ENCODE measurements at regions not wholly inside any gene's neighbourhood (a gene's known extent, or its start where the extent isn't known, plus 50 kb on each side); places are given as distances from the start of the nearest gene placed in this dataset.

DNA sequence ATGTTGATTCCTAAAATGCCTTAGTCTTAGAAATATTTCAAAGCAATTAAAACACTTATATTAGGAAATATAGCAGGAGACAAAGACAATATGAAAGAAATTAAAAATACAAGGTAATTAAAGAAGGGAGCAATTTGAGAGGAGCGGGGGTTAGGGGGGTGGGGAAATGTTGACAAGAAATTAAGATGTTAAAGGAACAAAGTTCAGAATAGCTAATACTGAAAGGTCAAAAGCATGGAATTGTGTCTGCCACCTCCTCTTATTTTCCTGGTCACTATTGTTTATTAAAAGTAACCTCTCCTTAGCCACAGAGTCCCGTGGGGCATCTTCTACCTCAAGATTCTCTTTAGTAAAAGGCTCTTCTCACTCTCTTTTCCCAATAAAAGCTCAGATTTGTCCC is 244.1 kb downstream of the MREG start:
- no peak for DNase-seq (ENCODE audit: low spot score)

DNA sequence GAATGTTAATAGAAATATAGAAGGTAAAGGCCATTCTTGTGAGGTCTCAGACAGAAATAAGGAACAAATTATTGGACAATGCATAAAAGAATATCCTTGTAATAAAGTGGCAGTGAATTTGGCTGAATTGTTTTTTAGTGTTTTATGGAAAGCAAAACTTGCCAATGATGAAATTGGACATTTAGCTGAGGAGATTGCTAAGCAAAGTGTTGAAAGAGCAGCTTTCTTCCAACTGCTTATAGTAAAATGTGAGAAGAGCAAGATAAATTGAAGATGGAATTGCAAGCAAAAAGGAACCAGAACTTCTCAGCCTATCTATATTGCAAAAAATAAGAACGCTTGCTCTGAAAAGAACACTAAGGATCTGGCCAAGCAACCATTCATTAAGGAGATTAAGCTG is 245.7 kb downstream of the MREG start:
- no peak for DNase-seq (ENCODE audit: low spot score)

DNA sequence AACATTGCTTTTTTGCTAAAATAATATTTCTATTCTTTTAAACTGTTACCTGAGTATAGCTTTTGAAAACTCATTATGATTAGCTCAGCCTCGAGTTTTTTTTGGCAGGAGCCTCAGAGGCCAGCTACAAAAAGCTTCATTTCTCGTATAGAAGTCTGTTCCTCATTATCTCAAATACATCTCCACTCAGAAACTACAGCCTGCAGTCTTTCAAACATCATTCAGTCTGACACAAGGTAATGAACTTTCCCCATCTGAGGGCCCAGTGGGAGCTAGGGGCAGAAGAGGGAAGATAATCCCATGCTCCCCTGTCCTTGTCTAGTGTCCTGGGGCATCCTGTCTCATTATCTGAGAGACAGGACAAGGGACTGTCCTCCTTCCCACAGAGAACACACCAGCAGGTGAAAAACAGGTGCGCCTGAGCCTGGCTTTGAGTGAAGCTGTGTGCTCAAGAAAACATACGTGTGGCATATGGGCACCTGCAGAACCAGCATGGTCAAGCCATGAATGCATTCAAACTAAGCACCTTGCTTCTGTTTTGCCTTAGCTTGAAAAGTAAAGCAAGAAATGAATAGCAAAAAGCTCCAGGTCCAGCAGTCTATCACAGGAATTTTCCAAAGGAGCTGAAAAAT is 247.5 kb downstream of the MREG start:
- no peak for DNase-seq (ENCODE audit: low spot score)

DNA sequence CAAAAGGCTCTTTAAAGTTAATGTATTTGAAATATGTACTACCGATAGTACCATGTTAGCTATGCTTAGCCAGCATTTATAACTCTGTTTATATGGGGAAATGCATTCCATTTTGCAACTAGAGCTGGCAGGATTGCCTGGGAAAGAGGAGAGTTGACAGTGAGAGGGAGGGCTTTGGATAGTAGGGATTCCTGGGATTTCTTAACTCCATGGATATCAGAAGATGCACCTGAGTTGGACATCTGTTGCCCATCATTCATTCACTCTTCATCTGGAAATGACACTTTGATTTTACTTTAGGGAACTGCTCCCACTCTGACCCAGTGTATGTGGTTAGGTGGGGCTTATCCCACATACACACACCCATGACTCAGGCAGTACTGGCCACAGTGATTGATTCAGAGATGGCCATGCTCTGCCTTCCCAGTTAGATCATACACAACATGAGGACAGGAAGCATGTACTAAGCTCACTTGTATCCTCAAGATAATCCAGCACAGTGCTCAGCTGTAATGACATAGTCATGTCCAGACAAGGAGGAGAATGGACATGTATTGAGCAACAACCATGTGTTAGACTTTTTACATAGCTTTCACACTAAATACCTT is 248.8 kb downstream of the MREG start:
- no peak for DNase-seq (ENCODE audit: low spot score)

DNA sequence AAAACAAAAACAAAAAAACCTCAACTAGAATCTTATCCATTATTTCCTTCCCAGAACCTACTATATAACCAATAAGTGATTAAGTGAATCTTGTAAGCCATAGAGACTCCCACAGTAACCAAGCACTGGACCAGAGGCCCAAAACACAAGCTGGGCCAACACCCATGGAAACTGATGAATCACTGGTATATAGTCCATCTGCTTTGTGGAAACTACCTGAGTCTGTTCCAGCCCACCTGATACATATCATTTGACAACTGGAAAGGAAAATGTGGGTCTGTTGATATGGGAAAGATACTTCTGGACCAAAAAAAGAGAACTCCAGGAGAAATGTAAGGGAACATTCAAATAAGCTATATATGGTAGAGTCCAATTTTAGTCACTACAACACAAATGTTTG is 252.8 kb downstream of the MREG start:
- DNase-seq (ENCODE audit: low spot score), result no peak

DNA sequence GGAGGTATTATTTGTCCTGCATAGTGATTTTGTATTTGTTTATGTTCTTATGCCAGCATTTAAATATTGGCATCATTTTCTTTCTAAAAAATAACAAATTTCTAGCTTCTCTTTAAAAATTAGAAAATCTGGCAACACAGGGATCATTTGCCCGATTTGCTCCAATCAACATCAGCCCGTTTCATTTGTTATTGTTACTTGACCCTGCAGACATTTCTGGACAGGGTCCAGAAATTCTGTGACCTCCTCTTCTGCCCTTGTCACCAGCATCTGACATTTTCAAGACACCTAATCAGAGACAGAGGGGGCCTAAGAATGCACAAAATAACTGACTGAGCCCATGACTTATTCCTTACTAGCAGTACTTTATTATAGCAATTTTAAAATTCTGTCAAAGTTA is 253.3 kb downstream of the MREG start:
- DNase-seq (ENCODE audit: low spot score), result no peak

DNA sequence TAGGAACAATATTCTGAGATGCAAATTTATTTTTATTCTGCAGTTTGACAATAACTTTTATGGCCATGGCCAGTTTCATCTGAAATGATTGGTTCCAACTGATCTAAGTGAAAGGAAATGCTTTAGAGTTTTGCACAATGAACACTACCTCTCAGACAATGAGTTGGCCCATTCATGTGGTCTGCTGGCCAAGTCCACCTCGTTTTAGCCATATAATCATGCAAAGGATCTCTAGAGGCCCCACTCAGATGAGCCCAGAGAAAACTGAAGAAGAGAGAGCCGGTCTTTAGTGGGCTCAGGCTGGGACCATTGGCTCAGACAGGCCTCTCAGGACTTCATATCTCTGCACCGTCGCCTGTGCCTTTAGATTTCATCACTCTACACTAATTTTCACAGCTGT is 254.7 kb downstream of the MREG start:
- DNase-seq (ENCODE audit: low spot score), result no peak

DNA sequence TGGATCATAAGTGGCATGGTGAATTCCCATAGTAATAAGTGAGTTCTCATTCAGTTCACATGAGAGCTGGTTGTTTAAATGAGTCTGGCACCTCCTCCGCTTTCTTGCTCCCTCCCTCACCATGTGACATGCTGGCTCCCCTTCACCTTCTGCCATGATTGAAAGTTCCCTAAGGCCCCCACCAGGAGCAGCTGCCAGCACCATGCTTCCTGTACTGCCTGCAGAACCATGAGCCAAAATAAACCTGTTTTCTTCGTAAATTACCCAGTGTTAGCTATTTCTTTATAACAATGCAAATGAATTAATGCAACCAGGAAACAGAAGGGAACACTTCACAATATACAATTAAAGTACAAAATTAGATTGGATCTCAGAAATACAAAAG is 257.0 kb downstream of the MREG start:
- no peak for DNase-seq (ENCODE audit: low spot score)

DNA sequence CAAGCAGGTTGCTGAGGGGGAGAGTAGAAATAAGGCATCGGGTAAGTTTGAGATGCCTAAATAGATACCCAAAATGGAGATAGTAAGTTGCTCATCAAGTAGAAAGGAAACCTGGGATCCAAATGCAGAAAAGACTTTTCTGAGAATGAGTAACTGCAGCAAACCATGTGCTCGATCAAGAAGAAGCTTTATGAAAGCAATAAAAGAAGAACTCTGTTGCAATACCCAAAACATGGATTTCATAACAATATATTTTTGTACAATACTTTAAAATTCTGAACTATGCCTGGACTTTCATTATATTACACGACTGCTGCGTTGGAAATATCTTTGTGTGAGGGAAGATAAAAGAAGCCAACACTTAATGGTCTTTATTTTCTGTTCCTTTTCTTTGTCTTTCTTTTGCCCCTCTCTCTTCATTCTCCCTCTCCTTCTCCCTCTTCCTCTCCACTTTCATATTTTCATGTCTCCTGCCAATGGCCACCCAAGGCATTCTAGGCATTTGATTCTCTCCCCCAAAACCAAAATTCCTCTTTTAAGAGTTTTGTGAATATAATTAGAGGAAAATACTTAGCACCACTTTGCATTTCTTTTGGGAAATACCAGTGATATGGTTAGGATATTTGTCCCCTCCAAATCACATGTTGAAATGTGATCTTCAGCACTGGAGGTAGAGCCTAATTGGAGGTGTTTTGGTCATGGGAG is 257.6 kb downstream of the MREG start:
- no peak for DNase-seq (ENCODE audit: low spot score)

DNA sequence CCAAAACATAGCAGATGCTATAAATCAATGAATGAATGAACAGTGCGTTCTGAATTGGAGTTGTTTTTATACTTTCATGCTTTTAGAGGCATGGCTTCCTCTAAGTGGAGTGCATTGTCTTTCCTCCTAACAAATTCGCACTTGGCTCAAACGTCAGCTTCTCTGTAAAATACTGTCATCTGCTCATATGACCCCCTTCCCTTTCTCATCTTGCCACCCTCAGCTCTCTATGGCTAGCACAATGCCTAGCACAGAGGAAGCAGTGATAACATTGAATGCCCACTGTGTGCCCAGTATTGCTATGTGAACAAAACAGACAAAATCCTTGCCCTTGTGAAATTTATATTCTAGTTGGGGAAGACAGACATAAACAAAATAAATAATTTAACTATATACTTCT is 258.8 kb downstream of the MREG start:
- no peak for DNase-seq (ENCODE audit: low spot score)

DNA sequence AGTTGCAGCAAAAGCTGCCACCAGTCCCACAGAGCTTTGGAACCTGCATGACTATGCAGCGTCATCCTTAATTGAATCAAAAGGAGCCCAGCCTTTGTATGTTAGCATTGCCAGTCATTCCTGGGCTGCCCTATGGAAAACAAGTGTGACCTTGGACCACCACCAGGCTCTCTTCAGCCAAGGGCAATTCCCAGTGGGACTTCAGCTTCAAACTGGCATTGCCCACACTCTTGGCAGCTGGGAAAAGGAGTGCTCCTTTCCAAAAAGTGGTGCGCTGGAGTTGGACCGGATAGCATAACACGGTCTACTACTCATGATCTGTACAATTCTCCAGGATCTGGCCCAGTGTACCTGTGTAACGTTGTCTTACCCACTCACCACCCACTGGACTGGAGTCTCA is 259.5 kb downstream of the MREG start:
- no peak for DNase-seq (ENCODE audit: low spot score)

DNA sequence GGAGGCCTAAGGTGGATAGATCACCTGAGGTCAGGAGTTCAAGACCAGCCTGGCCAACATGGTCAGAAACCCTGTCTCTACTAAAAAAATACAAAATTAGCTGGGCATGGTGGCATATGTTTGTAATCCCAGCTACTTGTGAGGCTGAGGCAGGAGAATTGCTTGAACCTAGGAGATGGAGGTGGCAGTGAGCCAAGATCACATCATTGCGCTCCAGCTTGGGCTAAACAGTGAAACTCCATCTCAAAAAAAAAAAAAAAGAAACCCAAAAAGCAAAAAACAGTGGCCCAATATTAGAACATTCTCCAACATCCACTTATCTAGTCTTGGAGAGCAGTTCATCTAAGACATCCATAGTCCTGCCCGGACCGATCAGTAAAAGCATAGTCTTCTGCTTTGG is 260.4 kb downstream of the MREG start:
- DNase-seq (ENCODE audit: low spot score), result no peak

DNA sequence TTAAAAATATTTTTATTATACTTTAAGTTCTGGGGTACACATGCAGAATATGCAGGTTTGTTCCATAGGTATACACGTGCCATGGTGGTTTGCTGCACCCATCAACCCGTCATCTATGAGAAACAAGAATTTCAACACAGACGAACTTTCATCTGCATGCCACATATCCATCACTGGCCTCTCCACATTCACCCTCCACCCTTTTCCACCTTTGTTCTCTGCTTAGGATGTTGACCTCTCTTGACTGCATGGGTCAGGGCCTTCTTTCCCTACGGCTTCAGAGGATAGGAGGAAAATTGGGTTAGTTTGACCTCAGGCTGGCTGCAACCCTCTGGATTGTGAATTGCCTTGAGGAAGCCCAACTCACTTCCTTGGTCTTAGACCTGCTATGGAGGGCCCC is 260.9 kb downstream of the MREG start:
- peak; percentile 13 for DNase-seq (ENCODE audit: low spot score)

DNA sequence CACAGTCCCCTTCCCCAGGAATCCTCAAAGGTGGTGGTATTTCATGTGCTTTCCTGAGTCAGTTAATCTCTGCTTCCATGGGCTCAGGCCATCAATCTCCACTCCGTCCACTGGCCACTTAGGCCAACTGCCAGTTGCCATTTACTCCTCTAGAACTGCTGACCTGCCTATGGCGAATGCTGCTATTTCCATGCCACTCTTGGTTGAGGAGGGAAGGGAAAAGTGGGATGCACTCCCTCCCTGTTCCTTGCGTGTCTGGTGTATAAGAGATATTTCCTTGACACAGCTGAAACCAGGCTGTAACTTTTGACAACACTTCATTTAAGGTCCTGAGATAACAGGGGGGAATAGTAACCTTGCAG is 261.5 kb downstream of the MREG start:
- no peak for DNase-seq (ENCODE audit: low spot score)

DNA sequence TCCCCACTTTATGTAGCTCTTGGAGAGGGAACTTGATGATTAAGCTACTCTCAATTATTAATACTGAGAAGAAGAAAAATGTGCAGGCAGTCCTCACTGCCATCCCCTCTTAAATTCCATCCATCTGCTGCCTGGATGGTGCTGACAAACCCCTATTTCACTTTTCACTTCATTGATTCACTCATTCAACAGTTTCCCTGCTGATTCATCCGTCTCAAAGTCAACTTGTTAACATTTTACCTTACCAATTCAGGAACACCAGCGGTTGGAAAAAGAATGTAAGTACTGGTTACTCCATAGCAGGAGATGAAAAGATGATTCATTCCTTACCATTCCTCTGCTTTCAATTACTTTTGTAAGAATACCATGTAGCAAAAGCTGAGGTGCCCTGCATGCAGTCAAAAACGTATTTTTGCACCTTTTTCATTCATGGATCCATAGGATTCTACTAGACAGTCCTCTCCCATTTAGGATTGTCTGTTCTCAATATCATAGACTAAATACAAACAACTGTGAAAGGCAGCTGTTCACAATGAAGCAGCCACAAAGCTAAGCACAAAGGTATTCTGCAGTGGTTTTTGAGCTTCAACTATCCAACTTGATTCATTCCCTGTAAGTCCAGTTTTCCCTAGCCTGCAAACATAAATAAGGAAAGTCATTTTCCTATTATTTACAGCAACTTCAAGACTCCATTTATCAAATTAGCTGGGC is 262.0 kb downstream of the MREG start:
- no peak for DNase-seq (ENCODE audit: low spot score)

DNA sequence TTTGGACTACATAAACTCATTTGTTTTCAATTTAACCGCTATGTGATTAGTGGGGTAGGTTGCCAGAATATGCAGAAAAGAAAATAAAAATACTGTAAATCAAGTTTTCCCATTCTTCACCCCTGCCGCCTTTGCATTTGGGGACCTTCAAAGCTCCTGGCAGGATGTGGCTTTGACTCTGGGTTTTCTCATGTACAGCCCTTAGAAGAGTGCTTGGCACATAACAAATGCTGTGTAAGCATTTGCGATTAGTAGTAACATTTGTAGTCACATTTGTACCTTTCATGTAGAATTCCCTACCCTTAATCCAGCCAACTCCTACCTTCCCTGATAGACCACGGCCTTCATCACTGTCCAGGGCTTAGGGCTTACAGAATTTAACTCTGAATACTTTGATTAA is 262.6 kb downstream of the MREG start:
- no peak for DNase-seq (ENCODE audit: low spot score)

DNA sequence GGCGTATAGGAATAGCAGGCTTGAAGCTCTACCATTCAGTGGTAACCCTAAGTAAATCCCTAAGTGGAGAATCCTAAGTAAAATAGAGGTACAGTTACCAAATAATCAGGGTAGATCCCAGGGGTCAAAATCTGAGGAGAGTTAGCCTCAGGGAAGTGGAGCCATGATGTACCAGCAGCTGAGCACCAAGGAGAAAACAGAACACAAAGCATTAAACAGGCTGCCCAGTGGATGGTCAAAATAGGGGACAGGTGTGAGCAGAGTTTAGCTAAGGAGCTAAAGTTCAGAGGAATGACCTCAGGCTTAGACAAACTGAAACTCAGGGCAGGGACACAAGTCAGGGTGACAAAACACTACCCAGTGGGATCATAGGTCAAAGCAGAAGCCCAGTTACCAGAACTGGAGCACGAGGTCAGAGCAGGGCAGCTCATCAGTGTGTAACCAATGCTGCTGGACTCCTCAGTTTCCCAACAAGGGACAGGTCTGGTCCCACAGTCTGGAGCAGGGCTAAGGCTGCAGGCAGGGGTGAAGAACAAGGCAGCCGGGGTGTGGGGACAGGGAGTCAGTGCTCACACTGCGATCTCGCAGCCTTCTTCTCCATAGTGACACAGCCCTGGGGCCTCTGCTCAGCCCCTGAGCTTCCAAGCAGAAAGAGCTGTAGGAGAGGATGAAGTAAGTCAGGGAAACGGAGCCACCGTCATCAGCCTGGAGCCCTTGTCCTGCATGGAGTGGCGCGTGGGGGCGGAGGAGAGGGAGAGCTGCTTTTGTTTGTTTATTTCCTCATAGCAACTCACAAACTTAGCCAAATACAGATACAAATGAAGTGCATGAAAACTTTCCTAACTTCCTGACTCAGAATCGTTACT is 264.0 kb downstream of the MREG start:
- DNase-seq (ENCODE audit: low spot score), result peak; percentile 18

DNA sequence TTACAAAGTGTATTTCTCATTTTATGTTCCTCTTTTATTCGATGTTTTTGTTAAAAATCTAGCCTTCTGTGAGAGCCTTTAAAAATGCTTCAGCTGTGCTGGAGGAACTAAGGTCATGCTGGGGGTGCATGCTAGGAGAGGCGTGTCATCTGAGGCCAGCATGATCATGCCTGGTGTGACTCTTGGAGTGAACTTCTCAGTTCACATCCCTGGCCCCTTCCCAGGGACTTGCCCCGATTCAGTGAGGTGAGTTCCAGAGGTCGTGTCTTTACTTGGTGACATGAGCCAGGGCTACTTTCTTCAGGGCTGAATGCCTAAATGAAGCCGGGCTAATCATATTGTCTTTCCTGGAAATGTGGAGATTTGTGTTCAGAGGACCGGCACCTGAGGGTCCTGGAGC is 264.9 kb downstream of the MREG start:
- DNase-seq (ENCODE audit: low spot score), result no peak

DNA sequence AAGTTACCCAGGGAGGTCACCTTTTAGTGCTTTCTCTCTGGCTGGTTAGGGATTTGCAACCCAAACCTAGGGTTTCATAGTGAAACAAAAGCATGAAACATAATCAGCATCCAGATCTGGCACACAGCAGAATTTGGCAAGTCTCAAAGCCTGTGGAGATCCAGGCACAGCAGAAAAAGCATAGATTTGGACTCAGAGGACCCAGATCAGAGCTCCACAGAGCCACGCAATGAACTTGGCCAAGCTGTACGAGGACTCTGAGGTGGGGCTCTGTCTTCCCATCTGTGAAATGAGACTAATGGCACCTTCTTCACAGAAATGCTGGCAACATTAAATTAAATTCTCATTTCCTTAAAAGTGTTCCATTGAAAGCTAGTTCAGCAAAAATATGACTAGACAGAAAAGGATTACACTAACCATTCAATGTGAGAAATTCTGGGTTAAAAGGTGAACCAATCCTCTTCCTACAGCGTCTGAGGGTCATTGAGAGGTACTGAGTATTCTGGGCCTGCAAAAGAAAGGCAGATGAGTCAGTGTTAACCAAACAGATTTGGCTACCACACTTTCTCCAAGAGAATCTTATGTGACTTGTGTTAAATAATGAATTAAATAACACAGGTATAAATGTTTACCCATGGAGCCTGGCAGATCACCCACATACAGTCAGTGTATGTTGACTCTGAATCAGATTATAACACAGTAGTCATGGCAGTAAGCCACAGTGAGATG is 266.3 kb downstream of the MREG start:
- DNase-seq (ENCODE audit: low spot score), result no peak

DNA sequence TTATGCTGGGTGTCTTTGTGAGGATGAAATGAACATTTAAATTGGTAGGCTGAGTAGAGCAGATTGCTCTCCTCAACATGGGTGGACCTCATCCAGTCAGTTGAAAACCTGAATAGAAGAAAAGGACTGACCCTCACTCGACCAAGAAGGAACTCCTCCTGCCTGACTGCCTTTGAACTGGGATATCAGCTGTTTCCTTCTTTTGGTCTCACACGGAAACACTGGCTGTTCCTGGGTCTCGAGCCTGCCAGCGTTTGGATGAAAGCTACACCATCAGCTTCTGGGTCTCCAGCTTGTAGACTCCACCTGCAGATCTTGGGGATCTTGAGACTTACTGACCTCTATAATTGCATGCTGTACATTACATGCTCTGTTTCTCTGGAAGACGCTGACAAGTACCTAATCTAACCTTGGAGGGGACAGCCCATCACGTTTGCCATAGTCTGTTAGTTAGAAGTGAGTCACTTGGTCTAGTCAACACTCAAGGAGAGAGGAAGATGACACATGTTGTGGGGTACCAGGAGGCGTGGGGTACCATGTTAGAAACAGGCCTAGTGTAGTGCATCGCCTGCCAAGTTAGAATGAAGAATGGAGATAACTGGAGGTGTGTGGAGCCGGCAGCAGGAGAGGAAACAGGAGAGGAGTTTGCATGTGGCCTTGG is 267.0 kb downstream of the MREG start:
- DNase-seq (ENCODE audit: low spot score), result no peak

DNA sequence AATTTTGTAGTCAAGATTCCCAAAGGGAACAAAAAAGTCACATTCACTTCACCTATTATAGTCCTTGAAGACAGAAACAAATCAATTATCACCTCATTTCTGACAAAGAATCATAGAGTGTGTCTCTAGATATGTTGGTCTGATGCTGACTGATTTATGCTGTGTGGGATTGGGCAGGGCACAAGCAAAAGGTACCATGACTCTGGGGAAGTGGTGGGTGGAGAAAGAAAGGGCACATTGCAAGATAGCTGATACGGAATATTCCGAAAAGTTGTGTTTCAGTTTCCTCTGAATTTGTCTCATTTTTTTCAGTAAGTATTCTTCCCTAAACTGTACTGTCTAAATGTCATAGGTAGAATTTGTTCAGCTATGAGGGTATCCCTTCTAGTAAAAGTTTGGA is 268.0 kb downstream of the MREG start:
- DNase-seq (ENCODE audit: low spot score), result no peak
